RWPE2 (cell line): ENCODE measurements at regions not wholly inside any gene's neighbourhood (a gene's known extent, or its start where the extent isn't known, plus 50 kb on each side); places are given as distances from the start of the nearest gene placed in this dataset.
"Not testable (repeated sequence)": the region's sequence is repeated elsewhere in the genome, so short reads cannot be mapped to it uniquely, and the experiment has no call there.

Experiments used
- ATAC-seq: fragments of 200-7000 bp; cut with Tn5 transposase; 3 replicates; pipeline ENCODE4 v1.9.1; 2021; ENCODE audit warnings: low read depth
- DNase-seq: peaks from one replicate; pipeline ENCODE4 v3.0.0-alpha.2; 2020; ENCODE audit warnings: low spot score
- H3K27ac ChIP-seq: fragments of 450-650 bp; 2 replicates; pipeline ENCODE4 v1.5.1; 2017; ENCODE audit warnings: mild to moderate bottlenecking; ENCODE audit not compliant: poor library complexity, severe bottlenecking
- H3K27me3 ChIP-seq: fragments of 250-450 bp; sonication (Bioruptor Pico); 2 replicates; pipeline ENCODE4 v1.5.1; 2021; ENCODE audit warnings: mild to moderate bottlenecking, moderate library complexity; ENCODE audit not compliant: insufficient read depth, poor library complexity, severe bottlenecking
- H3K36me3 ChIP-seq: fragments of 250-450 bp; sonication (Bioruptor Pico); 2 replicates; pipeline ENCODE4 v1.5.1; 2020; ENCODE audit warnings: low read depth, mild to moderate bottlenecking, moderate library complexity
- H3K4me1 ChIP-seq: fragments of 250-450 bp; sonication (Bioruptor Pico); 2 replicates; pipeline ENCODE4 v1.5.1; 2021; ENCODE audit warnings: mild to moderate bottlenecking, moderate library complexity; ENCODE audit not compliant: insufficient read depth, poor library complexity, severe bottlenecking
- H3K4me3 ChIP-seq: fragments of 250-450 bp; sonication (Bioruptor Pico); 2 replicates; pipeline ENCODE4 v1.5.1; 2021; ENCODE audit warnings: mild to moderate bottlenecking, moderate library complexity; ENCODE audit not compliant: severe bottlenecking
- H3K9me3 ChIP-seq: fragments of 250-450 bp; sonication (Bioruptor Pico); 2 replicates; pipeline ENCODE4 v1.5.1; 2021; ENCODE audit warnings: mild to moderate bottlenecking, moderate library complexity; ENCODE audit not compliant: severe bottlenecking
- CTCF ChIP-seq: fragments of 450-650 bp; IDR thresholded peaks from one replicate; pipeline ENCODE4 v1.5.1; 2017; ENCODE audit warnings: mild to moderate bottlenecking, moderate library complexity; ENCODE audit not compliant: poor library complexity, severe bottlenecking

GRCh38 chr13:52916486-52916990 lies 68.1 kb upstream of the PCDH8 start:
- DNase-seq (no peak), ATAC-seq (no peak)
- Histone ChIP-seq H3K4me3 (no peak overlapping the region), H3K9me3 (no peaks in the 10 kb centered on the region), H3K4me1 (no peaks in the 10 kb centered on the region), H3K27ac (no peak overlapping the region), H3K27me3 (no peaks in the 10 kb centered on the region), H3K36me3 (no peaks in the 10 kb centered on the region)
- TF ChIP-seq CTCF: no peak

GRCh38 chr13:52911340-52911739 lies 62.9 kb upstream of the PCDH8 start:
- peaks cover 15% of the 10 kb centered on the region for H3K27me3 ChIP-seq
- DNase-seq (no peak), ATAC-seq (no peak)
- TF ChIP-seq CTCF: no peak
- H3K9me3 ChIP-seq: no peaks in the 10 kb centered on the region
- H3K4me1 ChIP-seq: no peaks in the 10 kb centered on the region
- no peak overlapping the region for H3K27ac ChIP-seq
- H3K36me3 ChIP-seq: no peaks in the 10 kb centered on the region
- H3K4me3 ChIP-seq: no peak overlapping the region

- not testable (repeated sequence) for H3K36me3 ChIP-seq, H3K4me3 ChIP-seq, DNase-seq, H3K4me1 ChIP-seq, H3K9me3 ChIP-seq, H3K27ac ChIP-seq, ATAC-seq
- peaks cover 22% of the 10 kb centered on the region for H3K27me3 ChIP-seq
Measured at GRCh38 chr13:52910318-52910717, 61.9 kb upstream of the PCDH8 start.

- no peak overlapping the region for H3K4me3 ChIP-seq
- H3K4me1 ChIP-seq: no peaks in the 10 kb centered on the region
- TF ChIP-seq CTCF: no peak
- peaks cover 26% of the 10 kb centered on the region for H3K27me3 ChIP-seq
- H3K9me3 ChIP-seq: no peaks in the 10 kb centered on the region
- no peak for ATAC-seq
- H3K36me3 ChIP-seq: no peaks in the 10 kb centered on the region
- no peak for DNase-seq
- no peak overlapping the region for H3K27ac ChIP-seq
Measured at GRCh38 chr13:52906122-52906903, 57.9 kb upstream of the PCDH8 start.

GRCh38 chr13:52905701-52906100 lies 57.3 kb upstream of the PCDH8 start:
- Histone ChIP-seq H3K27me3 (peaks cover 26% of the 10 kb centered on the region), H3K36me3 (no peaks in the 10 kb centered on the region), H3K9me3 (no peaks in the 10 kb centered on the region), H3K4me3 (no peak overlapping the region), H3K27ac (no peak overlapping the region), H3K4me1 (no peaks in the 10 kb centered on the region)
- no peak for TF ChIP-seq CTCF
- DNase-seq (no peak), ATAC-seq (no peak)
